WTC11 (cell line): ENCODE measurements at regions not wholly inside any gene's neighbourhood (a gene's known extent, or its start where the extent isn't known, plus 50 kb on each side); places are given as distances from the start of the nearest gene placed in this dataset.

Source experiments
- ETV6 ChIP-seq: sonication (generic); formaldehyde crosslinking; IDR thresholded peaks from 2 replicates; pipeline ENCODE4 v1.8.1; 2022; ENCODE audit warnings: mild to moderate bottlenecking, missing genetic modification reagents
- HMGA2 ChIP-seq: fragments of 250-450 bp; sonication (Bioruptor Pico); IDR thresholded peaks from 2 replicates; pipeline ENCODE4 v1.4.0; 2021; ENCODE audit warnings: mild to moderate bottlenecking, moderate library complexity
- TF ChIP-seq, protein P1 (sequence below): fragments of 200-600 bp; IDR thresholded peaks from 2 replicates; pipeline ENCODE4 v1.8.0; 2022; ENCODE audit warnings: antibody characterized with exemption
- TF ChIP-seq, protein P2 (sequence below): sonication (generic); formaldehyde crosslinking; IDR thresholded peaks from 2 replicates; pipeline ENCODE4 v1.8.0; 2022; ENCODE audit warnings: mild to moderate bottlenecking, missing genetic modification reagents
- TF ChIP-seq, protein P3 (sequence below): sonication (generic); formaldehyde crosslinking; IDR thresholded peaks from 2 replicates; pipeline ENCODE4 v1.8.1; 2023; ENCODE audit warnings: mild to moderate bottlenecking, moderate library complexity, missing genetic modification reagents
- TF ChIP-seq, protein P4 (sequence below): sonication (generic); formaldehyde crosslinking; IDR thresholded peaks from 2 replicates; pipeline ENCODE4 v1.8.0; 2023; ENCODE audit warnings: missing genetic modification reagents, mild to moderate bottlenecking, borderline replicate concordance

DNA sequence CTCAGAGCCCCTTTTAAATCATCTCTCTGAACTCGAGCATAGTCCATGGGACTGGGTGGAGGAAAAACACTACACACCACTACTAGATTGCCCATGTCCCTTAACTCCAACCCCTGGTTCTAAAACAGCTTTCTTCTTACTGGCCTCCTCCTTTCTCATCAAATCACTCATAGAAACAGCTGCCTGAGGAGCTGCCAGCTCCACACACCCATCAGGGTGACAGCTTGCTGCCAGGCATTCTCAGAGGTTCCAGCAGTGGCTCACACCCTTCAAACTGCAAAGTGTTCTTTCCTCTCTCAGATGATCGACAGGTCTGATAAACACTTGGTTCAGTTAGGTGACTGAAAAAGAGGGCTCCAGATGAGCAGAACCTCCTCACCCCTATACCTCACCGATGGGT is 543.0 kb upstream of the PLXNA2 start:
- TF ChIP-seq, protein P1, sequence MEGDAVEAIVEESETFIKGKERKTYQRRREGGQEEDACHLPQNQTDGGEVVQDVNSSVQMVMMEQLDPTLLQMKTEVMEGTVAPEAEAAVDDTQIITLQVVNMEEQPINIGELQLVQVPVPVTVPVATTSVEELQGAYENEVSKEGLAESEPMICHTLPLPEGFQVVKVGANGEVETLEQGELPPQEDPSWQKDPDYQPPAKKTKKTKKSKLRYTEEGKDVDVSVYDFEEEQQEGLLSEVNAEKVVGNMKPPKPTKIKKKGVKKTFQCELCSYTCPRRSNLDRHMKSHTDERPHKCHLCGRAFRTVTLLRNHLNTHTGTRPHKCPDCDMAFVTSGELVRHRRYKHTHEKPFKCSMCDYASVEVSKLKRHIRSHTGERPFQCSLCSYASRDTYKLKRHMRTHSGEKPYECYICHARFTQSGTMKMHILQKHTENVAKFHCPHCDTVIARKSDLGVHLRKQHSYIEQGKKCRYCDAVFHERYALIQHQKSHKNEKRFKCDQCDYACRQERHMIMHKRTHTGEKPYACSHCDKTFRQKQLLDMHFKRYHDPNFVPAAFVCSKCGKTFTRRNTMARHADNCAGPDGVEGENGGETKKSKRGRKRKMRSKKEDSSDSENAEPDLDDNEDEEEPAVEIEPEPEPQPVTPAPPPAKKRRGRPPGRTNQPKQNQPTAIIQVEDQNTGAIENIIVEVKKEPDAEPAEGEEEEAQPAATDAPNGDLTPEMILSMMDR, result no peak
- TF ChIP-seq HMGA2 (CRISPR knock-in tag) (no peak), ETV6 (CRISPR knock-in tag) (no peak)
- TF ChIP-seq, protein P2, sequence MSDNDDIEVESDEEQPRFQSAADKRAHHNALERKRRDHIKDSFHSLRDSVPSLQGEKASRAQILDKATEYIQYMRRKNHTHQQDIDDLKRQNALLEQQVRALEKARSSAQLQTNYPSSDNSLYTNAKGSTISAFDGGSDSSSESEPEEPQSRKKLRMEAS (CRISPR knock-in tag), result no peak
- TF ChIP-seq, protein P3, sequence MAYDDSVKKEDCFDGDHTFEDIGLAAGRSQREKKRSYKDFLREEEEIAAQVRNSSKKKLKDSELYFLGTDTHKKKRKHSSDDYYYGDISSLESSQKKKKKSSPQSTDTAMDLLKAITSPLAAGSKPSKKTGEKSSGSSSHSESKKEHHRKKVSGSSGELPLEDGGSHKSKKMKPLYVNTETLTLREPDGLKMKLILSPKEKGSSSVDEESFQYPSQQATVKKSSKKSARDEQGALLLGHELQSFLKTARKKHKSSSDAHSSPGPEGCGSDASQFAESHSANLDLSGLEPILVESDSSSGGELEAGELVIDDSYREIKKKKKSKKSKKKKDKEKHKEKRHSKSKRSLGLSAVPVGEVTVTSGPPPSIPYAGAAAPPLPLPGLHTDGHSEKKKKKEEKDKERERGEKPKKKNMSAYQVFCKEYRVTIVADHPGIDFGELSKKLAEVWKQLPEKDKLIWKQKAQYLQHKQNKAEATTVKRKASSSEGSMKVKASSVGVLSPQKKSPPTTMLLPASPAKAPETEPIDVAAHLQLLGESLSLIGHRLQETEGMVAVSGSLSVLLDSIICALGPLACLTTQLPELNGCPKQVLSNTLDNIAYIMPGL (CRISPR knock-in tag), result no peak
- TF ChIP-seq, protein P4, sequence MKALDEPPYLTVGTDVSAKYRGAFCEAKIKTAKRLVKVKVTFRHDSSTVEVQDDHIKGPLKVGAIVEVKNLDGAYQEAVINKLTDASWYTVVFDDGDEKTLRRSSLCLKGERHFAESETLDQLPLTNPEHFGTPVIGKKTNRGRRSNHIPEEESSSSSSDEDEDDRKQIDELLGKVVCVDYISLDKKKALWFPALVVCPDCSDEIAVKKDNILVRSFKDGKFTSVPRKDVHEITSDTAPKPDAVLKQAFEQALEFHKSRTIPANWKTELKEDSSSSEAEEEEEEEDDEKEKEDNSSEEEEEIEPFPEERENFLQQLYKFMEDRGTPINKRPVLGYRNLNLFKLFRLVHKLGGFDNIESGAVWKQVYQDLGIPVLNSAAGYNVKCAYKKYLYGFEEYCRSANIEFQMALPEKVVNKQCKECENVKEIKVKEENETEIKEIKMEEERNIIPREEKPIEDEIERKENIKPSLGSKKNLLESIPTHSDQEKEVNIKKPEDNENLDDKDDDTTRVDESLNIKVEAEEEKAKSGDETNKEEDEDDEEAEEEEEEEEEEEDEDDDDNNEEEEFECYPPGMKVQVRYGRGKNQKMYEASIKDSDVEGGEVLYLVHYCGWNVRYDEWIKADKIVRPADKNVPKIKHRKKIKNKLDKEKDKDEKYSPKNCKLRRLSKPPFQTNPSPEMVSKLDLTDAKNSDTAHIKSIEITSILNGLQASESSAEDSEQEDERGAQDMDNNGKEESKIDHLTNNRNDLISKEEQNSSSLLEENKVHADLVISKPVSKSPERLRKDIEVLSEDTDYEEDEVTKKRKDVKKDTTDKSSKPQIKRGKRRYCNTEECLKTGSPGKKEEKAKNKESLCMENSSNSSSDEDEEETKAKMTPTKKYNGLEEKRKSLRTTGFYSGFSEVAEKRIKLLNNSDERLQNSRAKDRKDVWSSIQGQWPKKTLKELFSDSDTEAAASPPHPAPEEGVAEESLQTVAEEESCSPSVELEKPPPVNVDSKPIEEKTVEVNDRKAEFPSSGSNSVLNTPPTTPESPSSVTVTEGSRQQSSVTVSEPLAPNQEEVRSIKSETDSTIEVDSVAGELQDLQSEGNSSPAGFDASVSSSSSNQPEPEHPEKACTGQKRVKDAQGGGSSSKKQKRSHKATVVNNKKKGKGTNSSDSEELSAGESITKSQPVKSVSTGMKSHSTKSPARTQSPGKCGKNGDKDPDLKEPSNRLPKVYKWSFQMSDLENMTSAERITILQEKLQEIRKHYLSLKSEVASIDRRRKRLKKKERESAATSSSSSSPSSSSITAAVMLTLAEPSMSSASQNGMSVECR (CRISPR knock-in tag), result no peak
